ENCODE measurements at regions not wholly inside any gene's neighbourhood (a gene's known extent, or its start where the extent isn't known, plus 50 kb on each side); places are given as distances from the start of the nearest gene placed in this dataset.

GRCh38 chr7:25750744-25751508 is 401.1 kb upstream of the NFE2L3 start:
- DNase-seq (ENCODE audit: low spot score) = no peak

GRCh38 chr7:25752154-25752553 is 399.8 kb upstream of the NFE2L3 start:
- no peak for DNase-seq (ENCODE audit: low spot score)

DNA sequence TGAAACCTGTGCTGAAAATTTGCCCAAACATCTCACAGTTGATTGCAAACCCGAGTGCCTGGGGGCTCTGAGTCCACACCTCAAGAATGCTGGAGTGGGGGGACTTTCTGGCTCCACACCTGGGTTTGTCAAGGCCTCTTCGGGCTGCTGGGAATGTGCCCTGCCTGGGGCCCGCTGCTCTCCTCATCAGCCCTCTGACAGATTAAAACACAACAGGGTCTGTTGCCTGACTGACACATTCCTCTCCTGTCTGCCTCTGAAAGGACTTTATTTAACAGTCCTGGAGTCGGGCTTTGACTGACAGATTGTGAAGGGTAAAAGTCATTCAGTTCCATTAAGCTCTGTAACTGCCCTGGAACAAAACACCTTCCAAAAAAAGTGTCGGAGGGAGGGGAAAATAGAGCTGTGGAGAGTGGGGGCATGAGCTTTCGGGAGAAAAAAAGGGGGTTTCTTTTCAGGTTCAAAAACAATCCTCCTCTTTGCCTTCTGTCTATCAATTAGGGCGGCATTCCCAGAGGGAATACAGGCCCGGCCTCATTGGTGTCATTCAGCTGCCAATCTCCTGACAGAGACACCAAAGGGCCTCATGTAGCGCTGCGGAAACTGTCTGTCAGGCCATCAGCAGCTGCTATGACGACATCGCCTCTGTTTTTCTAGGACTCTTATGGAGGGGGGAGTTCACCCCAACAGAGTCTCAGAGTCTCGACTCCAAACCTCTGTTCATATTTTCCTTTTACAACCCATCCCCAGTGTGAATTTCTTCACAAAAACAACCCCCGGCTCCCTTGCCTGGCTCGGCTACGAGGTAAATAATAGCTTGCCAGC is 398.8 kb upstream of the NFE2L3 start:
- DNase-seq (ENCODE audit: low spot score) = no peak

DNA sequence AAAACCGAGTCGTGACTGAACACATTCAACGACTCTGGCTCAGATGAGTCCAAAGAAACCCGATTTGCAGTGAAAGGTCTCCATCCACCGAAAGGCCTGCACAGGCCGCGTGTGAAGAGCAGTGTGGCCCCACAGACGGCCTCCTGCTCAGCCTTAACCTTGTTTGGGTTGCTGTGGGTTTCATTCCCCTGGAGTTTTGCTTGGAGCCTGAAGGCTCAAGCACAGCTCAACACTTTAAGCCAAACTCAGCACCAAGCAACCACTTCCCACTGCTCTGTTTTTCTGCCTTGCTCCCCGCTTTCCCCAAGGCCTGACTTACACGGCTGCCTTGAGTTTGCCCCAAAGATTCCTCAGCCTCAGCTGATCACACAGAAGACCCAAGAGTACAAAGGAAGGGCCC is 398.2 kb upstream of the NFE2L3 start:
- DNase-seq (ENCODE audit: low spot score) = no peak

DNA sequence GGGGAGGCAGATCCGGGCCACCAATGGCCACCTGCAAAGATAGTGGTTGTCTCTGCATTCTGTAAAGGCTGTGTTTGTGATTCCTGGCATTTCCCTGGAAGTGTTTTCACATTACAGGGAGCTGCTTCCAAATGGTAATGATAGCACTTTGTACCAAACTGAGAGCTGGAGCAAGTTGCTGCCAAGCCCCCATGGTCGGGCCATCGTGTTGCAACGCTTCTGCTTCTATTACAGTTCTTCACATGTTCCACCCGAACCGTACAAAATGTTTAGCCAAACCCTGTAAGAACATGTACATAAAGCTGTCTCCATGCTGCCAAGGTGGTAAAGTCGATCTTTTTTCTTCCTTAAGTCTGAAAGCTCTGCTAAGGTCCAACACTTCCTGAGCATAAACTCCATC is 397.7 kb upstream of the NFE2L3 start:
- DNase-seq (ENCODE audit: low spot score) = no peak

- DNase-seq (ENCODE audit: low spot score) = no peak
These were observed 397.2 kb upstream of the NFE2L3 start for GRCh38 chr7:25754751-25755150.

DNA sequence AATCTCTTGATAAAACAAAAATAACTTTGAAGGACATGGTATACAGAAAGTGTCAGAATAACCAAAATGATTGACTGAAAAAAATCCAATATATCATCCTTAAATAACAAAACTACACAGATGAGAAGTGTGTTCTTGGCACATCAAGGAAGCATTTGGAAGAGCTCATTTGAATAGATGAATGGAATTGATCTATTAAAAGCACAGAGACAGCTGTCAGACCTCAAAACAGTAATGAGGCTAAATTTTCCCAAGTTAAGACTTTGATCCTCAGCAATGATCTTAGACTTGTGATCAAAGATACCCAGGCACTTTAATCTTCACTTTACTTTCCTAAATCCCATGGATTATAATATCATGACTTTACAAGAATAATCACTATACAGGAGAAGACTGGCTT is 395.4 kb upstream of the NFE2L3 start:
- no peak for DNase-seq (ENCODE audit: low spot score)

GRCh38 chr7:25758559-25758958 is 393.4 kb upstream of the NFE2L3 start:
- no peak for DNase-seq (ENCODE audit: low spot score)

DNA sequence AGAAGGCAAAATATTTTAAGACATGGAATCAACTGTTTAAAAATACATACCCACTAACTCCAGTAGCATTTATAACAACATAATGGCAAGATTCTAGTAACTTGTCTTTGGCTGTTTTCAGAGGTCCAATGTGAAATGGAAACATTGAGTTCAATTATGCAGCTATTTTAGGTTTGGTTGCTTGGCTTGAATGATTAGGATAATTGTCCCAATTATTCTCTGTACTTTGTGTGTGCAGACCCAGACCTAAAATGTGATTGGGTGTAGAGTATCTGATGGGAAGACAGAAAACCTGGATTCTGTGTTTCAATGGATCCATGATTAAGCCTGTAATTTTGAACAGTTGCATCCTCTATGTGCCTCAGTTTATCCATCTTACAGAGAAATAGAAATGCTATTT is 392.7 kb upstream of the NFE2L3 start:
- no peak for DNase-seq (ENCODE audit: low spot score)

DNA sequence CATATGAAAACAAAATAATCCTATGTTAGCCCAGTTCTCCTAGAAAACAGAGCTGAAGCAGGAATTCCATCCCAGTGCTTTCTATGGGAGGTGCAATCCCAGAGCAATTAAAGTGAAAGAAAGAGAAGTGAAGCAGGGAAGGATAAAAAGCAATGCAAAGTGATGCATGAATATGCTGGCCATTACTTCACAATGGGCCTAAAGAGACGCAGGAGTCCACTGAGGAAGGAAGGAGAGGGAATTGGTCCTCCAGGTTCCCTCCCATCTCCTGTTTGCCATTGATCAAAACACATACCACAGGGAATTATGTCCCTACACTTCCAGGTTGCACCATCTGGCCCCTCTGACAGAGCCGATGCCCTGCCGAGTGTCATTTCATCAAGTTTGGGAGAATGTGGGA is 392.2 kb upstream of the NFE2L3 start:
- no peak for DNase-seq (ENCODE audit: low spot score)

DNA sequence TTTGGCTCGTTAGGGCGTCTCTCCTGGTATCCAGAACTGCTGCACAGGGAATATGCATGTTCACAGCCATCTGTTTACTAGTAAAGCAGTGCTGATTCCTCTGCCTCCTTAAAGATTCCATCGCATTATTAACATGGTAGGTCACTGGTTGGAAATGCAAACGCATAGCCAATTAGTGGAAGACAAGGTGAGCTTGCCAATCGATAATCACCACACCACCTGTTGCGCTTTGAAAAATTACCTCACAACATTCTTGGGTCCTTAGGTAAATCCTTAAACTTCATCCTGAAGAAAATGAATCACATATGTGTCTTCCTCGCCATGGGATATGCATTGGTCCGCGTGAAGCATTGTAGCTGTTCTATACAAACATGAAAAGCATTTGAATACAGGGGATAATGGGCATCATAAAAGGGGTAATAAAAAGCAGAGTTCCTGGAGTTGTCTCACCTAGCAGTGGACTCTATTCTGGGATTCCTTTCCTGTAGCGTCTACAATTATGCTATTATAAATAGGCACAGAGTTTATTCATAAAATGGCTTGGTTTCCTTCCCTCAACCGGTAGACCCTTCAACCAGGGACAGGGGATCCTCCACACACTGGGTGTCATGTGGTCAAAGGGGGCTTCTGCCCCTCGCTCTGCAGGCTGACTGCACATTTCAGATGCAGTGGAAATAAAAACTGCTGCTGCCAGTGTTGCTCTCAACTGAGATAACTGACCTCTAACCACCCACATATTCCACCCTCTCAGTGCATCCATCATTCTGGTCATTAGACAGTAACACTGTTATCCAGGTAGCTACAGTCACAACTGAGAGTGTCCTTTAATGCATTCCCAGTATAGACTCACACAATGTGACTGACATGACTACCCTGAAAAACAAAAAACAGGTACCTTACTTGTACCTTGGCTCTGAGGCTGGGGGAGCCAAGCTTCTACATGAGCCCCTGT is 389.2 kb upstream of the NFE2L3 start:
- no peak for DNase-seq (ENCODE audit: low spot score)

- DNase-seq (ENCODE audit: low spot score) = no peak
These were observed 388.5 kb upstream of the NFE2L3 start for GRCh38 chr7:25763463-25763860.

GRCh38 chr7:25765110-25765655 is 386.8 kb upstream of the NFE2L3 start:
- no peak for DNase-seq (ENCODE audit: low spot score)

GRCh38 chr7:25770235-25770634 is 381.8 kb upstream of the NFE2L3 start:
- DNase-seq (ENCODE audit: low spot score) = no peak

- DNase-seq (ENCODE audit: low spot score) = no peak
These were observed 381.3 kb upstream of the NFE2L3 start for GRCh38 chr7:25770670-25771069.

DNA sequence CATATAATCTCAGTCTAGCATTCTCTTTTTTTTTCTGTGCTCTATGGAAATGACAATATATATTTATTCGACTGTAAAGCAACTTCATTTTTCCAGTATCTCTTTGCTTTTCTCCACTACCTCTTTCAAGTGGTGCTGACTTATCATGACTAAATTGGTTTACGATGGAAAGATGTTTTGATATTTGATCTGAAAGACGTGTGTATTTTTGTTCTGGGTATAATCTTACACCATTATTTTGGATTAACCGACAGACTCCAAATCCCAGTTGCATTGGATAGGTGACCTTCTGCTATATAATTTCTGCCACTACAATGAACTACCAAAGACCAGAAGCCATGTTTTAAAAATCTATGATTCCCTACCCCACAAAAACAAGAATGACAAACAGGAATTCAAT is 380.5 kb upstream of the NFE2L3 start:
- no peak for DNase-seq (ENCODE audit: low spot score)

GRCh38 chr7:25772802-25773201 is 379.2 kb upstream of the NFE2L3 start:
- no peak for DNase-seq (ENCODE audit: low spot score)

DNA sequence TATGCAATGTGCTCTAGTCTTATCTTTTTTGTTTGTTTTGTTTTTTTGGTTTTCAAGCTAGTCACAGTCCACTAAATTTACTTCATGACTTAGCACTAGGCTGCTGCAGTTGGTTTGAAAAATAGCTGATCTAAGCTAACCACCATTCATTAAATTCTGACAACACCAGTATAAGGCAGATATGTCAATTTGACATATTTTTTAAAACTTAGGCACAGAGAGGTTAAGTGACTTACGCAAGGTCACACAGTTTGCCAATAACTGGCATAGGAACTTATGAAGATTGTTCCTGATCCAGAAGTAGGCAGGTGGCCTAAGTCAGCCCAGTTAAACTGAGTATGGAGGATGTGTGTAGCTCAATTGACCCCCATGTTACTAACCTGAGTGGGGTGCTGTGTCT is 377.3 kb upstream of the NFE2L3 start:
- DNase-seq (ENCODE audit: low spot score) = no peak

DNA sequence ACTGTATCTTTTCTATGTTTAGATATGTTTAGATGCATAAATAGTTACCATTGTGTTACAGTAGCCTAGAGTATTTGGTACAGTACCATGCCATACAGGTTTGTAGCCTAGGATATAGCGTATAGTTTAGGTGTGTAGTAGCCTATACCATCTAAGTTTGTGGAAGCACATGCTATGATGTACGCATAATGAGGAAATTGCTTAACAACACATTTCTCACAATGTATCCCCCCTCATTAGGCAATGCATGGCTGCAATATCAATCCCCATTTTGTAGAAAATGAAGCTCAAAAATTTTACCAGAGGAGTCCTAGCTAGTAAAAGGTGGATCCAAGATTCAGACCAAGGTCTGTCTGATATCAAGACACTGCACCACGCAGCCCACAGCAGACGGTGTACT is 376.4 kb upstream of the NFE2L3 start:
- DNase-seq (ENCODE audit: low spot score) = no peak

- DNase-seq (ENCODE audit: low spot score) = no peak
These were observed 375.8 kb upstream of the NFE2L3 start for GRCh38 chr7:25775999-25776743.

GRCh38 chr7:25776744-25777123 is 375.3 kb upstream of the NFE2L3 start:
- no peak for DNase-seq (ENCODE audit: low spot score)

Data from D341Med (cell line).